Activated CD4-positive, alpha-beta T cell treated with anti-CD3 and anti-CD28 coated beads, Interleukin-2, amount 10 ng/mL, durations not matched to agents 24 days and 14 days (primary cell): ENCODE measurements at regions not wholly inside any gene's neighbourhood (a gene's known extent, or its start where the extent isn't known, plus 50 kb on each side); places are given as distances from the start of the nearest gene placed in this dataset.
"Not testable (repeated sequence)": the region's sequence is repeated elsewhere in the genome, so short reads cannot be mapped to it uniquely, and the experiment has no call there.

Source experiments
- DNase-seq: peaks from one replicate; pipeline ENCODE4 v3.0.0; 2022
- H3K27ac Mint-ChIP-seq: one replicate; pipeline ENCODE4 v1.8.0; 2022; ENCODE audit warnings: mild to moderate bottlenecking, mixed read lengths
- H3K27me3 Mint-ChIP-seq: one replicate; pipeline ENCODE4 v1.8.0; 2022; ENCODE audit warnings: mixed read lengths
- H3K36me3 Mint-ChIP-seq: one replicate; pipeline ENCODE4 v1.8.0; 2022; ENCODE audit warnings: low read depth, mild to moderate bottlenecking, mixed read lengths
- H3K4me1 Mint-ChIP-seq: one replicate; pipeline ENCODE4 v1.8.0; 2021; ENCODE audit warnings: mixed read lengths
- H3K4me3 Mint-ChIP-seq: one replicate; pipeline ENCODE4 v1.8.0; 2022; ENCODE audit warnings: mild to moderate bottlenecking, moderate library complexity, mixed read lengths
- H3K9me3 Mint-ChIP-seq: one replicate; pipeline ENCODE4 v1.8.0; 2021; ENCODE audit warnings: mixed read lengths
- intact Hi-C: fragments of 100-400 bp; cut with micrococcal nuclease; formaldehyde crosslinking; loops from one replicate; pipeline ENCODE4 v1.15.1; 2023

DNA sequence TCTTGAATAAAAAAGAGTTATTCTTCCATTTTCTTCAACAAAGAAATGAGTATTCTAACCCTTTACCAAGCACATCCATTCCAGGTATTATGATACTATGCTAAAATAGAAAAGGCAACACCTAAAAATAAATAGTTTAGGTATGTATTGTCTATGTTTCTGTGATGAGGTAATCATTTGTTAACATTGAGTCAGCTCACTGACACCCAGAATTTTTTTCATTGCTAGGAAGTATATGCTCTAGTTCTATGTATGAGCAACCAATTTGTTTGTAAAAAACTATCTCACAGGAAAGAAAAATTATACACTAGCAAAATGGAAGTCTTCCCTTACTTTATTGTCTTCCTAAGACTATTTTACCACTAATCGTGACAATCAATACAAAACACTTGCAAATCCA is 615.6 kb upstream of the GRIN3A start:
- Mint-ChIP-seq H3K4me1 (no peaks in the 10 kb centered on the region), H3K27ac (no peak overlapping the region), H3K9me3 (peaks cover 7% of the 10 kb centered on the region), H3K27me3 (no peaks in the 10 kb centered on the region), H3K4me3 (no peak overlapping the region), H3K36me3 (no peaks in the 10 kb centered on the region)
- intact Hi-C loops, result no loop called here
- no peak for DNase-seq

DNA sequence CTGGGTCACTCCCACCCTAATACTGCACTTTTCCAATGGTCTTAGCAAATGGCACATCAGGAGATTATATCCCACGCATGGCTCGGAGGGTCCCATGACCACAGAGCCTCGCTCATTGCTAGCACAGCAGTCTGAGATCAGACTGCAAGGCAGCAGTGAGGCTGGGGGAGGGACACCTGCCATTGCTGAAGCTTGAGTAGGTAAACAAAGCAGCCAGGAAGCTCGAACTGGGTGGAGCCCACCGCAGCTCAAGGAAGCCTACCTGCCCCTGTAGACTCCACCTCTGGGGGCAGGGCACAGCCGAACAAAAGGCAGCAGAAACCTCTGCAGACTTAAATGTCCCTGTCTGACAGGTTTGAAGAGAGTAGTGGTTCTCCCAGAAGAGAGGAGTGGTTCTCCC is 599.0 kb upstream of the GRIN3A start:
- H3K27ac Mint-ChIP-seq, H3K4me1 Mint-ChIP-seq, H3K9me3 Mint-ChIP-seq, H3K4me3 Mint-ChIP-seq, H3K36me3 Mint-ChIP-seq, H3K27me3 Mint-ChIP-seq, intact Hi-C loops, DNase-seq: not testable (repeated sequence)

DNA sequence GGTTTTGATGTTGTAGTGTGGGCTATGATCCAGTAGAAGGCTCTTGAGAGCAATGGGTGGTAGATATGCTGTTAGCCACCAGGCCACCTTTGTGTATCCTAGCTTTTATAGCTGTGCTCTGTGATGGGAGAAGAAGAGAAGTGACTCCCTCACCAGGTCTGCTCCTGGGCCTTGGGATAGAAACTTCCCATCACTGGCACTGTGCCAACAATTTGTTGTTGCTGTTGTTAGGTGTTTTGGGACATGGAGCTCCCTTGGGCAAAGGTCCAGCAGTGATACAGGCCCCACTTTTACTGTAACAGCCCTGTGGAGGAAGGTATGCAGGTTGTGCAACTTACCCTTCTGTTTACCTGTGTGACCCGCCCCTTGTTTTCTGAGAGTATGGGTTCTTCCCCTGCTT is 570.9 kb upstream of the GRIN3A start:
- H3K9me3 Mint-ChIP-seq, result peaks cover 14% of the 10 kb centered on the region
- no peak for DNase-seq
- intact Hi-C loops, result no loop called here
- no peak overlapping the region for H3K27ac Mint-ChIP-seq
- no peak overlapping the region for H3K4me3 Mint-ChIP-seq
- H3K36me3 Mint-ChIP-seq, result no peaks in the 10 kb centered on the region
- no peaks in the 10 kb centered on the region for H3K27me3 Mint-ChIP-seq
- H3K4me1 Mint-ChIP-seq, result no peaks in the 10 kb centered on the region

DNA sequence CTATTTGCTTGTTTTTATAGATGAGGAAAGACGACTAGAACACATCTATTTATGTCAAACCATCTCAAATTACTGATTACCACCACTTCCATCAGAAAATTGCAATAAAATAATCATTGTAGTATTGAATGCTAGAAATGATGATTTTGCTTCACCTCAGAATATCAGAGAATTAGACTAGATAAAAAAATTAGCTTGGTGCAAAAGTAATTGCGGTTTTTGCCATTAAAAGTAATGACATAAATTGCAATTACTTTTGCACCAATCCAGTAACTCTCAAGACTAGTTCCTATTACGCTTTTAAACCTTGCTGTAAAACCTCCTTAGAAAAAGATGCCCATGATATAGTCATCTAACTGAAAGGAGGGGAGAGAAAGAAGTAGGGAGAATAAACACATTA is 556.7 kb upstream of the GRIN3A start:
- H3K4me1 Mint-ChIP-seq, result no peaks in the 10 kb centered on the region
- DNase-seq, result no peak
- H3K36me3 Mint-ChIP-seq, result no peaks in the 10 kb centered on the region
- H3K9me3 Mint-ChIP-seq, result no peaks in the 10 kb centered on the region
- no peaks in the 10 kb centered on the region for H3K27me3 Mint-ChIP-seq
- H3K27ac Mint-ChIP-seq, result no peak overlapping the region
- no peak overlapping the region for H3K4me3 Mint-ChIP-seq
- intact Hi-C loops, result no loop called here

DNA sequence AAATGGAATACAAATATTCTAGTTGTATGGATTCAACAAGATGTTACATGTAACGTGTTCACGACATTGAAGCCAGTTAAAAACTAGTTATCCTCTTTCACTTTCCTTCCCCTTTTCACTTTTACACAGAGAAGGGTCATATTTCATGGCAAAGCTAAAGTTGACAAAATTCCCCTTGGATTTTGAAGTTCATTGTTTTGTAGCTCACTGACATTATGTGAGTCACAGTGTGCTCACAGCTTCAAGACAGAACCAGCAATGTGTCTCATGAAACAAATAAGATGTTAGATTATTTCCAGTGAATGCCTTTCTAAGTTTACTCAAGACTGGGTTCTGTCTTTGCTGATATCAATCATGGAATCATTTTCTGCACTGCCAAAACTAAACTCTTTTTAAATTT is 535.5 kb upstream of the GRIN3A start:
- Mint-ChIP-seq H3K36me3 (no peaks in the 10 kb centered on the region), H3K27me3 (no peaks in the 10 kb centered on the region), H3K4me1 (no peaks in the 10 kb centered on the region), H3K9me3 (no peaks in the 10 kb centered on the region), H3K27ac (no peak overlapping the region), H3K4me3 (no peak overlapping the region)
- no peak for DNase-seq
- intact Hi-C loops, result no loop called here

DNA sequence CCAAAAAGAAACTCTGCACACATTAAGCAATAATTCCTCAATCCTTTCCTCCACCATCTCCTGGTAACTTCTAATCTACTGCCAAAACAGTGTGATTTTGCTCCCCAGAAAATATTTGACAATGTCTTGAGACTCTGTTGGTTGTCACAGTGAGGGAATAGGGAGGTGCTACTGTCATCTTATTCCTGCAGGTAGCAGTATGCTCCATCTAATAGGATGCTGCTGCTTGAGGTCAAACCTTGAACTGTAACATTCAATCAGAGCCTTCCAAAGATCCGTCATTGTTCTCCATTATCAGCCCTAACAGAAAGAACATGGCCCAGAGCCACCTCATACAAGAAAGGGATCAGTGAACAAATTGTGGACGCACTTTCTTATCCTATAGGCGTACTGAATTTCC is 514.7 kb upstream of the GRIN3A start:
- Mint-ChIP-seq H3K4me3 (no peak overlapping the region), H3K4me1 (no peaks in the 10 kb centered on the region), H3K9me3 (peaks cover 3% of the 10 kb centered on the region), H3K27ac (no peak overlapping the region), H3K27me3 (no peaks in the 10 kb centered on the region), H3K36me3 (no peaks in the 10 kb centered on the region)
- intact Hi-C loops, result no loop called here
- no peak for DNase-seq

DNA sequence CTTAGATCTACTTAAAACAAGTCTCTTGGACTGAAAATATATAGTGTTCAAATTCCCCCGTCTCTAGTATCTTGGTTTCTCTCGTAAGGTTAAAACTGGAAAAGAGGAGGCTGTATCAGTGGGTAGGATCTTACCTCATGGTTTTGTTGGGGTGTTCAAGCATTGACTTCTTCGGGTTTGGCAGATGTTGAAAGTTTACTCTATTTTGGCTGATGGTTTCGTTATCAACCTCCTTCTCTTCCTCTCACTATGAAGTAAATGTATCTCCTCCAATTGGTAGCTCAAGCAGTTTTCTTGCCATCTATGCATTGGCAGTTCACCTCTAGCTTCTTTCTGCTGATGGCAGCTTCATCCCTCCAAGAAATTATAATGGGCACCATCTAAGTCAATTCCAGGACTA is 506.5 kb upstream of the GRIN3A start:
- H3K27me3 Mint-ChIP-seq, result no peaks in the 10 kb centered on the region
- H3K27ac Mint-ChIP-seq, result no peak overlapping the region
- H3K36me3 Mint-ChIP-seq, result no peaks in the 10 kb centered on the region
- no peak for DNase-seq
- no peak overlapping the region for H3K4me3 Mint-ChIP-seq
- no peaks in the 10 kb centered on the region for H3K4me1 Mint-ChIP-seq
- H3K9me3 Mint-ChIP-seq, result no peaks in the 10 kb centered on the region
- intact Hi-C loops, result no loop called here

DNA sequence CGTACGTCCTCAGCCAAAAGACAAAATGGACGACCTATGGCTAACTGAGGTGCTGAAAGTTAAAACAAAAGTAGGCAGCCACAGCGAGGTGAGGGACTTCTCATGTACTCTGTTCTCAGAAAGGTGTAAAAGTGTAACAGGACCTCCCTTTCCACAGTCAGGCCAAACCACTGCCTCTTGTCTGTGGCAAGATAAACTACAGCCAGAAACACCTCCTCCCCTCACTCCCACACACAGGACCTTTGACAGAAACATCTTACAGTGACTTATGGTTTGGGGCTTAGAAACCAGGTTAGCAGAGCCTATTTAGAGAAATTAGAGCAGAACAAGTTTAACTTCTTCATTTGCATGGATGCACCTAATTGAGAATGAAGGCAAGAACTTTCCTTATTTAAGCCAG is 499.1 kb upstream of the GRIN3A start:
- intact Hi-C loops, result no loop called here
- H3K36me3 Mint-ChIP-seq, result no peaks in the 10 kb centered on the region
- no peak for DNase-seq
- H3K4me1 Mint-ChIP-seq, result no peaks in the 10 kb centered on the region
- H3K27me3 Mint-ChIP-seq, result no peaks in the 10 kb centered on the region
- no peak overlapping the region for H3K4me3 Mint-ChIP-seq
- H3K27ac Mint-ChIP-seq, result no peak overlapping the region
- H3K9me3 Mint-ChIP-seq, result no peaks in the 10 kb centered on the region

DNA sequence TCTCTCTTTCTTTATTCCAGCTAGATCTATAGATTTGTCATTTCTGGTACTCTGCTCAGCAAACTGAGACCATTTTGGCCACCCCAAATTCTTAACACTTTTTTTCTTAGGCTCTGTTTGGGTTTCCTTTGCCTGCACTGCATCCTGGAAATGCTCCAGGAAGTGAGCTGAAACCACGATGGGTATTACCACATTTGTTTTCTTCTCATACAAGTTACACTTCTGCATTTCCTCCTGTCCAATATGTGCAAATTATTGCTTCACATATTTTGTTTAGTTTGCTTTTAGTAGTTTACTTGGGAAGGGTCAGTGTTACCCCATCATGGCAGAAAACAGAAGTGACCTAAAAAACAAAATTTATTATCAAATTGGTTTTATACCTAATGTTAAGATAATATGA is 498.6 kb upstream of the GRIN3A start:
- Mint-ChIP-seq H3K27me3 (no peaks in the 10 kb centered on the region), H3K9me3 (no peaks in the 10 kb centered on the region), H3K27ac (no peak overlapping the region), H3K36me3 (no peaks in the 10 kb centered on the region), H3K4me1 (no peaks in the 10 kb centered on the region), H3K4me3 (no peak overlapping the region)
- intact Hi-C loops, result no loop called here
- no peak for DNase-seq

DNA sequence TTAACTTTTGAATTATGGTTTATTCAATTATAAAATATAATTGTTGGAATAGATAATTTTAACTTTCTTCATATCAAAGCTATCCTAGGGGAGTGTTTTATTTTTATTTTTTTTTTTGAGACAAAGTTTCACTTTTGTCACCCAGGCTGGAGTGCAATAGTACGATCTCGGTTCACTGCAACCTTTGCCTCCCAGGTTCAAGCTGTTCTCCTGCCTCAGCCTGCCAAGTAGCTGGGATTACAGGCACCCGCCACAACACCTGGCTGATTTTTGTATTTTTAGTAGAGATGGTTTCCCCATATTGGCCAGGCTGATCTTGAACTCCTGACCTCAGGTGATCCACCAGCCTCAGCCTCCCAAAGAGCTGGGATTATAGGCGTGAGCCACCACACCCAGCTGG is 489.0 kb upstream of the GRIN3A start:
- H3K36me3 Mint-ChIP-seq, result not testable (repeated sequence)

DNA sequence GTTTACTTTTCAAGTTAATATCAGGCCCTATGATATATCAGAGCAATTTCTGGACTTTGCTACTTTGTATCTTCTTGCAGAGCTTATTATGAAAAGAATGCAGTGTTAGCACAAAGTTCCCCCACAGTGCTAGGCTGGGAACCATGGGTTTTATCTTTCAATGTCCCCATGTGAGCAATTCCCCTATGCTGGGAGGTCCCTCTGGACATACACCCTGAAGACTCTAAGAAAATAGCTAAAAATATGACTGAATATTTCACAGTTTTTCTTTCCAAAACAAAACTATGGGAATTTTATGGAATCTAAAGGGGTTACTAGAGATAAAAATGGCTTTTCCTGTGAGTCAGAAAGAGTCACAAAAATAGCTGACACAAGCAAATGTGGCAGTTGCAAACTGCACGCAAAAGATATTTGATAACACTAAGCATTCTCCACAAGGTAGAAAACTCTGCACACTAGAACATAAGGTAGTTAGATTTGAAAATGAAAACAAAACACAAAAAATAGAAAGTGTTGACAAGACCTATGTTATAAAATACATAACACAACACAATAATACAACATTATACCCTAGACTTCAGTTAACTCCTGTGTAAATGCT is 487.5 kb upstream of the GRIN3A start:
- Mint-ChIP-seq H3K27me3 (no peaks in the 10 kb centered on the region), H3K36me3 (no peaks in the 10 kb centered on the region), H3K4me3 (no peak overlapping the region), H3K27ac (no peak overlapping the region), H3K4me1 (no peaks in the 10 kb centered on the region), H3K9me3 (no peaks in the 10 kb centered on the region)
- intact Hi-C loops, result no loop called here
- no peak for DNase-seq

More for the DNA sequence above, 489.0 kb upstream of the GRIN3A start:
- H3K9me3 Mint-ChIP-seq, H3K4me3 Mint-ChIP-seq, H3K27me3 Mint-ChIP-seq, DNase-seq, H3K27ac Mint-ChIP-seq, intact Hi-C loops, H3K4me1 Mint-ChIP-seq: not testable (repeated sequence)

DNA sequence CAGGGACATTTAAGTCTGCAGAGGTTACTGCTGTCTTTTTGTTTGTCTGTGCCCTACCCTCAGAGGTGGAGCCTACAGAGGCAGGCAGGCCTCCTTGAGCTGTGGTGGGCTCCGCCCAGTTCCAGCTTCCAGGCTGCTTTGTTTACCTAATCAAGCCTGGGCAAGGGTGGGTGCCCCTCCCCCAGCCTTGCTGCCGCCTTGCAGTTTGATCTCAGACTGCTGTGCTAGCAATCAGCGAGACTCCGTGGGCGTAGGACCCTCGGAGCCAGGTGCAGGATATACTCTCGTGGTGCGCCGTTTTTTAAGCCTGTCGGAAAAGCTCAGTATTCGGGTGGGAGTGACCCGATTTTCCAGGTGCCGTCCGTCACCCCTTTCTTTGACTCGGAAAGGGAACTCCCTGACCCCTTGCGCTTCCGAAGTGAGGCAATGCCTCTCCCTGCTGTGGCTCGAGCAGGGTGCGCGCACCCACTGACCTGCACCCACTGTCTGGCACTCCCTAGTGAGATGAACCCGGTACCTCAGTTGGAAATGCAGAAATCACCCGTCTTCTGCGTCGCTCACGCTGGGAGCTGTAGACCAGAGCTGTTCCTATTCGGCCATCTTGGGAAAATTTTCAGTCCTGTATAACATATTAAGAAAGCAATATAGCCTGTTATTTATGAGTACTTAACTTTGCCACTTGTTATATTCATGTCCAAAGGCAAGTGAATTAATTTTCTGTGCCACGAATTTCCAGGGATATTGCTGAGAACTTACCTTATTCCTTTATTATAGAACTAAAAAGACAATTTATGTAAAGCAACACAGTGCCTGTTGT is 485.1 kb upstream of the GRIN3A start:
- H3K27me3 Mint-ChIP-seq, H3K36me3 Mint-ChIP-seq, H3K4me1 Mint-ChIP-seq, H3K27ac Mint-ChIP-seq, H3K9me3 Mint-ChIP-seq, H3K4me3 Mint-ChIP-seq, DNase-seq, intact Hi-C loops: not testable (repeated sequence)

DNA sequence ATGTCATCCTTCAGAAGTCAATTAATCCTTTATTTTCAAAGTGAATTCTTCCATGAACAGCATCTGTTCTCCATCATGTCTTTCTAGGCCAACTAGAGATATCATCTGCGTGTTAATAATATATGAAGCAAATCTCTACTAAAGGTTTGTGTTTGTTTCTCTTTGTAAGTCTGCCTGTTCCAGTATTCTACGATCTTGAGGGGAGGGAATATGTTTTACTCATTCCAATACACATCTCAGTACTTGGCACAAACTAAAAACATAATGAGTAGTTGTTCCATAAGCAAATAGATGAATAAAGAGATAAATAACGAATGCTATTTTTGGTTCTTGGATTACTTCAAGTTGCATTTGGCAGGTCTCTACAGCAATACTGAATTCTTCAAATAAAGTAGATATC is 470.7 kb upstream of the GRIN3A start:
- Mint-ChIP-seq H3K4me1 (no peaks in the 10 kb centered on the region), H3K27ac (no peak overlapping the region), H3K4me3 (no peak overlapping the region), H3K9me3 (no peaks in the 10 kb centered on the region), H3K36me3 (no peaks in the 10 kb centered on the region), H3K27me3 (no peaks in the 10 kb centered on the region)
- DNase-seq, result no peak
- intact Hi-C loops, result no loop called here

DNA sequence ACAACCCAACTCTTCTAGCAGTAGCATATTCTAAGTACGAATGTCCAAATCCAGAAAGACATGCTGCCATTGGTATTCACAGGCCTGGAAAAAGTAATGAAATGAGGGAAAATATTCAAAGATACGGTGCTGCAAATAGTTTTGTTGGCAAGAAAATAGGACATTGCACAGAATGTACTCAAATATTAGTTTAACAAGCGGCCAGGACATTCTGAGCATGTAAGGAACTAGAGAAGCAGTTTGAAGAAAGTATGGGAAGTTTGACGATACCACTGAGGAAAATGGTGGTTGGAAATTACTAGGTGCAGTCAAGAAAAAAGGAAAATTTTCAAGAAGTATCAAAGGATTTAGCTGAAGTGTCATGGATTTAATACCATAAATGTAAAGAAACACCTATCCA is 468.0 kb upstream of the GRIN3A start:
- Mint-ChIP-seq H3K9me3 (no peaks in the 10 kb centered on the region), H3K36me3 (no peaks in the 10 kb centered on the region), H3K4me1 (no peaks in the 10 kb centered on the region), H3K27me3 (no peaks in the 10 kb centered on the region), H3K4me3 (no peak overlapping the region), H3K27ac (no peak overlapping the region)
- intact Hi-C loops, result no loop called here
- no peak for DNase-seq

DNA sequence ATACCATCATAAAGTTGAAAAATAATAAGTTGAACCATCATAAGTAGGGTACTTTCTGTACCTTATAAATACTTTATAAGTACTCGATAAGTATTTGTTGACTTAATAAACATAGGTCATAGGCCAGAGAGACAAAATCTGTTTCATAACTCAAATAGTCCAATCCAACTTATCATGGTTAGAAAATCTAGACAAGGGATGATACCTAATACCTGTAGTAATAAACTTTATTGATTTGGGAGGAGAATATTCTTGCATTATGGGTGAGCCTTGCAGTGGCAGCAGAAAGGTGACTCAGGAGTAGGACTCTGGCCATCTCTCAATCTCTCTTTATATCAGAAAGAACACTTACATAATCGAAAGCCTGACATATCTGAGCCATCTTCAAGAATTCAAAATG is 466.8 kb upstream of the GRIN3A start:
- Mint-ChIP-seq H3K27ac (no peak overlapping the region), H3K9me3 (no peaks in the 10 kb centered on the region), H3K4me3 (no peak overlapping the region), H3K27me3 (no peaks in the 10 kb centered on the region), H3K36me3 (no peaks in the 10 kb centered on the region), H3K4me1 (no peaks in the 10 kb centered on the region)
- DNase-seq, result no peak
- intact Hi-C loops, result no loop called here
